ENCODE measurements at regions not wholly inside any gene's neighbourhood (a gene's known extent, or its start where the extent isn't known, plus 50 kb on each side); places are given as distances from the start of the nearest gene placed in this dataset.

DNA sequence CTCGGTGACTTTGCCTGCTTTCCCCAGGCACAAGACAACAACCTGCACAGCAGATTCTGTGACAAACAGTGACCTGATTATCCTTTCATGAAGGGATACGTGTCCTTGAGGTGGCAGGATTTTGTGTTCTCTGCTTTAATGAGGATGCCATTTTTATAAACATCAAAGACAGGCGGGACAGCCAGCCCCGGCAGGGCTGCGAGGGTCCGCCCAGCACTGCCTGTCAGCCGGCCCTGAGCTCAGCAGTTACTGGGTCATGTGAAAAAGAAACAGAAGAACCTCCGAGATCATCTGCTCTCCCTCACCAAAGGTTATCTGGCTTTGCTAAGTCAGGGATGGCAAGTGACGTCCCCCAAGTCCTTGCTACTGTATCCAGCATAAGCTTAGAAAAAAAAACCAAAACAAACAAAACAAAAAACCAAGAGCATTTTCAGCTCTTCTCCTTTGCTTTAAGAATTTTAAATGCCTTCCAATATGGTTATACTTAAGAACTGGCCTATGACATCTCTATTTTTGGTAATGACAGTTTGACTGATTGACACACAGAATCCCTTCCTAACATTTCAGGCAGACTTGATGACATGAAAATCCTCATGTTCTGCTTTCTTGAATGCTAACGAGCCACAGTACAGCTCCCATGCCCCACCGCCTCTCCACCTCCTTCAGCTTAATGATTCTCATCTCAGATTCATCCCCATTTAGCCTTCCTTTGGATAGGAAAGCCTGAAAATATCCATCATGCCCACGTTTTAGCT lies 666.6 kb upstream of the ARGLU1 start:
- intact Hi-C loops (cut with DNase I): no loop called here
- peak in 2 of 42 donors; percentile 20 to 35 for DNase-seq

DNA sequence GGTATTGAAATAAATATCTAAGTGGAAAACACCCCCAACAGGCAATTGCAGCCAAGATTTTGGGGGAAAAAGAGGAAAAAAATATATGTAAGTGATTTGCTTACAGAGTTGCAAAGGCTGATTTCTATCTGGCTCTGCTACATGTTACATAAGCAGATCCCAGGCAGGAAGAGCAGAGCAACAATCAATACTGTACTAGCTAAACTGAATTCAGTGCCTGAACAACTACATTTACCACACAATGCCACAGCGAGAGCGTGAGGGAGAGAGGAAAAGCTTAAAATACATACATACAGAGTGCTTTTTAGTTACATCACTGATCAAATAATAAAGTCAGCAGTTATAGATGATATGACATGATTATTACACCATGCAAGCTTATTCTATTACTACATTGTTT lies 665.6 kb upstream of the ARGLU1 start:
- intact Hi-C loops (cut with DNase I): no loop called here
- no peak for DNase-seq

DNA sequence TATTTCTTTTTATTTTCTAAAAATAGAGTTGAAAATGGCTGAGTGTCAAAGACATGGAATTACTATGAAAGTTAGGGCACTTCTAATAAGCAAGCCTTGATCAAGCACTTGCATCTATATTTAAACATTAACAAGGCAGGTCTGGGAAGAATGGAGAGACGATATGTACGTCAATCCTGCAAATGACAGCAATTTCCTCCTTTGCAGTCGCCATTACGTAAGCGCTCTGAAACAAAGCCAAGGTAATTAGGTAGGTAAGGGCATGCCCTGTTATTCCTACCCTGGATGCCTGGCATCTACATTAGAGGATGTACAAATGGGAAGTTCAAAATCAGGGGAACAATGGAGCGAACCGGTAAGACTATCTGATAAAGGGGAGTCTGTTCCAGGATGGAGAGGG lies 664.0 kb upstream of the ARGLU1 start:
- intact Hi-C loops (cut with DNase I): no loop called here
- no peak for DNase-seq

DNA sequence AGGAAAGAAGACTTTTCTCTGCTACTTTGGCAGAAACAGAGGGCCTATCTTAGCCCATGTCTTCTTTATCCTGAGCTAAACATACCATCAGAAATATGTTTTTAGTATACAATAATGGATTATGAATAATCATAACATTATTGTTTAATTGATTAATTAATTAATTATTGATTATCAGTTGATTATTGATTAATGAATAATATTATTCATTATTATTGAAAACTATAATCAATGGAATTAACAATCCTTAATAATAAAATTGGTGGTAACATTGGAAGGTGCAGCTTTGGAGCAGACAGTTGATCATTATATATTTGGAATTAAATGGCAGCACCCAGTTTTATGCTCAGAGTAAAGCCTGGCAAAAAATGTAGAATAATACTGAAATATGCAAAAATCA lies 655.9 kb upstream of the ARGLU1 start:
- no peak for DNase-seq
- intact Hi-C loops (cut with DNase I): no loop called here

DNA sequence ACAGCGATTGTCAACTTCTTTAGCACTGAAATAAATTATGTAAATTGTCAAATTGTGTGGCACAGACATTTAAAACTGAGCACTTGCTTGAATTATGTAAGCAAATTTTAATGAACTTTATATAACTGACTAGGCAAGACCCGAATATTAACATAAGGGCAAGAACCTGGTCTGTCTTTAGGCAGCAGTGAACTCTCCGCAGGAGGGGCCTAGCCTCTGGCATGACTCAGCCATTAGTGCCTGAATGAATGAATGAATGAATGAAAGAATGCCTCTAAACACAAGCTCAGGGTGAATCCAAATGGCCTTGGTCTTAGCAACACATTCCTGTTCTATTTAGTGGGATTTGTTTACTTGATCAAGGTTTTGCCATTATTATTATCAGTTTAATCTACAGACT lies 654.7 kb upstream of the ARGLU1 start:
- intact Hi-C loops (cut with DNase I): no loop called here
- DNase-seq: no peak

DNA sequence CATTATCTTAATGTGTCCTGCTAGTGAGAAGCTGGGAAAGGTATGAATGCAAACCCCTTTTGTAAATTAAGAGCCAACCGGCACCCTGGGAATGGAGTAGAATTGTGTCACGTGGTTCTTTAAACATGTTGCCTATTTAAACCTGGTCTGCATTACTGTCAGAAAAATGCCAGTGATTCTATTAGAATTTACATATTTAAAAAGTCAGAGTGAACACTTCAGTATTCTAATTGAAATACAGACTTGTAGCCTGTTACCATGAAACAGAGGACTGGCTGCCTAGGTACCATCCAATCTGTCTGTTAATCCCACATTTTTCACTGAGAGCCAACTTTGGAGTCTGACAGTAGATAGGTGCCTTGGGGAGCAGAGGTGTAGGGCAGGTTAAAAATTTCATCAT lies 652.3 kb upstream of the ARGLU1 start:
- no peak for DNase-seq
- intact Hi-C loops (cut with DNase I): no loop called here

DNA sequence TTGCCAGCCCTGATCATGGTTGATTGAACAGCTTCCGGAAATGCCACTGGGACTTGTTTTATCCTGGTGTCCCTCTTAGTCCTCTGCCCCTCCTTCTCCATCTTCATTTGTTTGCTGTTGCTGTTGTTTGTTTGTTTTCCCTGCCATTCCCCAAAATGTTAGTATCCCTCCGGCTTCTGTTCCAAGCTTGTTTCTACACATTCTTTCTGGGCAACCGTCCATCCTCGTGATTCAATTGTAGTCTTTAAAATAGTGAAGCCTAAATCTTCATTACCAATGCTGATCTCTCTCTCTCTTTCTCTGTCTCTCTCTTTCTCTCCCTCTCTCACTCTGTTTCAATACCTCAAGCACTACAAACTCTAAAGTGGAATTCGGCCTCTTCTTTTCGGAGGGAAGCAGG lies 649.3 kb upstream of the ARGLU1 start:
- intact Hi-C loops (cut with DNase I): no loop called here
- DNase-seq: no peak

DNA sequence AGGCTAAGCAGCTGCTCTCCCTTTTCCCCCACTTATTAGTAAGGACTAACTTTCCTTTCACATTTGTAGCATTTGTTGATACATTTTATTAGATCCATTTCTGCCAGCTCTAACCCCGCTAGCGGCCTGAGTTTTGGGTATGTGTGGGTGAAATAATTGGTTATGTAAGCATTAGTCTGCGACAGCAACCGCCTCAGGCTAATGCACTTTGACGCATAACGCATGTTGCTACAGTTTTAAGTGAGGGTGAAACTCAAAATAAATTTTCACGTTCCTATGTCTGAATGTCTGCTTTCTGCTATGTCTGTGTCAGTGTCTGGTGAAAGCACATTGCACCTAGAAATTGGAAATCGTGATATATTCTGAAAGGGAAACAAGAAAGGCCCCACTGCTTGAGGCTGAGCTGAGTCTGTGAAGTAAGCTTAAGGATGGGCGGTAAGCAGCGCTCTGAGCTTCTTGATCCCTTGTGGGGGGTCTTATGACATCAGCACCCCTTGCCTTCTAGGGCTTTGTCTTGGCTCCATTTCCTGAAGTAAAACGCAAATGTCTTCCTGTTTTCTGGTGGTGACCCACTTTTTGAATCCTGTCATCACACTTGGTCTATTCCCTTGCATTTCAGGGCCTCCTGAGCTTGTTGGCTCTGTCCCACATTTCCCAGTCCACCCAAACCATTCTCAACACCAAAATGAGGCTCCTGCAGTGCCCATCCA lies 648.3 kb upstream of the ARGLU1 start:
- DNase-seq: no peak
- intact Hi-C loops (cut with DNase I): no loop called here

DNA sequence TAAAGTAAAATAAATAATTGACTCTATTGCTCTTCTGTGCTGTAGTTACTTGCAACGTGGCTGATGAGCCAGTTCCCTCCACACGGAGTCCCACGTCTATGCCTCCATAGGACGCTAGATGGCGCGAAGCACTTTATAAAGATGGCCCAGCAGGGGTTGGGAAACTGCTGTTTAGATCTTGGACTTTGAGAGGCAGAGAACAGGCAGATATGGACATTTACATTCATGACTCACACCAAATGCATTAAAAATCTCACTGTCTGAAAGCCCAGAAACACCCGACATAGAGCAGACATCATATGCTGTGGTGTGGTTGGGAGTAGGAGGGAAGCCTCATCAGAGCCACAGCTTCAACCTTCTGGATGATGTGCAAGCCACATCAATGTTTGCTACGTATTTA lies 643.1 kb upstream of the ARGLU1 start:
- intact Hi-C loops (cut with DNase I): loop anchor here (5.0 kb wide), 1 partner anchor 651 kb away; no protein-coding TSS in a partner anchor
- DNase-seq: peak; percentile 60 to 93 (median 85)

DNA sequence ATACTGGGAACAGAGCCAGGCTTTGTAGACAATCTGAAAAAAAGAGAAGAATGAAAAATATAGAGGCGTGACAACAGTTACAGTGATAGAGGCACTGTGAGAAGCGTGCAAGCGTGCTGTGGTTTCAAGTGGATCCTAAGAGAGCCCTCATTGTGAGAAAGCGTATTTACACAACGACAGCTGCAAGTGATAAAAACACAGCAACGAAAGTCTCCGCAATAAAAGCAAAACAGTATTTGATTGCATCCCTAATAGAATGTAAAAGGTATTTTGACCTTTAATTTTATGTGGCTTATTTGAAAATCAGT lies 642.7 kb upstream of the ARGLU1 start:
- intact Hi-C loops (cut with DNase I): loop anchor here (5.0 kb wide), 1 partner anchor 652 kb away; no protein-coding TSS in a partner anchor
- DNase-seq: no peak

DNA sequence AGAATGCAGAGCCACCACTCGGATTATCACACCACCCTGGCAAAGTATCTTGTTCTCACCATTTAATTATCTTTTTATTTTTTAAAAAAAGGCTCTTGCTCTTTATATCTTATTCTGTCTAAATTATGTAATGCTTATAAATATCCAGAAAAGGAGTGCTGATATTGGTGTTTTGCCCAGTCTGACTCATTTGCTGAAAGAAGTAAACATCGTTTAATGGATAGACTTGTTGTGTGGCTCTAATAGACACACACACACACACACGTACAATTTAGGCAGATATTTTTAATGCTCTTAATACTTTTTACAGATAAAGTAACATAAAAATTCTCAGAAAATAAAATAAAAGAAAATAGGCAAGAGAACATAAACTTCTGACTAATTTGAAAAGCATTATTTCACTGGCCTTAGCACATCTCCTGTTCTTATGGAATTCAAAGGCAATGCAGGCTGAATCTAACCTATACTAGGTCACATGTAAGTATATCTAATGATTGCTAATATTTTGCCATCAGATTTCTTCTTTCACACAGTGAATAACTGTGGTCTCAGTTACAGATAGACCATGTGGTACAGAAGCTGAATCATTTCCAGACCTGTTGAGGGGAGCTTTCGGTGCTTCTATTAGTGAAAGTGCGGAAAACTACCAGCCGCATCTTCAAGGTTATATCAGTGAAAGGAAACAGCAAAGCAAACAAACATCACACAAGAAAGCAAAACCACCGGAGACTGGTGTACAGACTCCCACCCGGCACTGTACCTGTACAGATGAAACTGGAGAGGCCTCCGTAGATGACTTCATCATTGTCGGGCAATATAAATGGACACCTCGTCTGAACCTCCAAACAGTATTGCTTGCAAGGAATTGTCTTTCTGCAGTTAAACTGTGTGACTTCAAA lies 642.1 kb upstream of the ARGLU1 start:
- intact Hi-C loops (cut with DNase I): loop anchor here (5.0 to 10.0 kb wide), 3 partner anchors 442 to 945 kb away; no protein-coding TSS in a partner anchor
- no peak for DNase-seq

DNA sequence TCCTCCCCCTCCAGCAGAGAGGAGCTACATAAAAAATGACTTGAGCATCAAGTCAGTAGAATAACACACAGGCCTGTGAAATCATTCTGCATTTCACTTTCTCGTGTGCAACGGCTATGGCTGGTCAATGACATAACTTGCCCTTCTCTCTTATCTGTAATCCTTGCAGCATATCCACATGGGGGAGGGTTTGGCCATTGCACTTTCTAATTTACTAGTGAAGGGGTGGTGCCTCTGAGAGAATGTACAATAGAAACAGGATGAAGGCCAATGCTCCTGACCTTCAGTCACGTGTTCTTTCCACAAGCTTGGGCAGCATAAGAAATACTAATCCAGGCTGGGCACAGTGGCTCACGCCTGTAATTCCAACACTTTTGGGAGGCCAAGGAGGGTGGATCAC lies 641.0 kb upstream of the ARGLU1 start:
- no peak for DNase-seq
- intact Hi-C loops (cut with DNase I): loop anchor here (5.0 to 10.0 kb wide), 2 partner anchors 443 to 946 kb away; no protein-coding TSS in a partner anchor

DNA sequence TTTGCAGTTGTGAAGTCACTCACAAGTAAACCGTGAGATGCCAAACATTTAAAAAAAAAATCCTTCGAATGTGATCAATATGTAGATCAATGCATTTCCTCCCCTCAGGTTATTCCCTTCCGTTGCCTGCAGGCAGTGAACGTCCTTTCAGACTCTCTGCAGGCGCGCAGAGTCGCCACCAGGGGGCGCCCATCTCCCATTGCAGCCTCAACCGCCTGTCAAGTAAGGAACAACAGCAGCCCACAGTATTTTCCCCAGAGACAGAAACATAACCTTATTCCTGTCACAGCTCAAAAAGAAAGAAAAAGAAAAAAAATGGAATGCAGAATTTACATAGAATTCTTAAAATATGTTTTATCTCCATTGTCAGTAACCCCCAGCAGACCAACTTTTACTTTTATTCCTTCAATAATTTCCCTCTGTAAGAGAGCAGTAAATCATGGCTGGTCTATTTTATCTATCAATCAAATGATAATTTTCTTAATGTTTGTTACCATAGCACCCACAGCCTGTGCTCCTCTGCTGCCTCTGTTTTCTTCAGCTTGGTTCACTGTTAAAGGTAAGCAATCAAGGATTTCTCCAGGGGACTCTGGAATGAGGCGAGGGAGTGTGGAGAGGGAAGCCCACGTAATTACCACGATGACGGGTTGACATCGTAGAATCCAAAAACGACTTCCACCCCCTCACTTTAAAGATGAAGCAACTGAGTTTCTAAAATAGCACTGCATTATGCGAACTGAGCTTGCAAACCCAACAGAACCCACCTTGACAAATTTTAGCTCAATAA lies 637.6 kb upstream of the ARGLU1 start:
- peak; percentile 50 to 92 (median 81) for DNase-seq
- intact Hi-C loops (cut with DNase I): loop anchor here (5.0 to 10.0 kb wide), 2 partner anchors 447 to 949 kb away; no protein-coding TSS in a partner anchor

DNA sequence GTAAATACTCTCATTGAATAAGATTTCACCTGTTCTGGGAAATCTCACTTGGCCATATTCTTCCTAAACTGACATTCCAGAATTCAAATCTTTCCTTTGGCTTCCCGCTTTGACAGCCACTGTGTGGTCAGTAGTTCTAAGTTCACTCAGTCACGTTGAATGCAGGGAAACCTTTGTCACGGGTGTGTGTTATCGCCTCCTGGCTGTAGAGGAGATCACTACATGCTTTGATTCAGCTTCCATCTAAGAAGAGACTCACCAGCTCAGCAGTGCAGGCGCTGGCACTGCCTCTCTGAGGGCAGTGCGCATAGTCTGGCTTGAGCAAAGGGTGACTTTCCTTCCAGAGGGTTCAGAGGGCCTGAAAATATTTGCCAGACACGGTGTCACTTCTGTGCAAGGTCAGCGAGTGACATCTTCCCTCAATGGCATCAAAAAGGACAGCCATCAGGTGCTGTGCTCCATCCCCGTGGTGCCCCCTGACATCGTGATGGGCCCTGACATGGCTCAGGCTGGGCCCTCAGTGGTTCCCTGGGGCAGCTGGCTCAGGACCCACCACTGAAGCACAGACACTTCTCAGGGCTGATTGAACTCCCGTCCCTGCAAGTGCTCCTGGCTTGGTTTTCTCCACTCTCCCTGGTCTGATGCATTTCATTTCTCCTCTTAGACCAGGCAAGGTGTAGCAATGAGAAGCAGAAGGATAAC lies 635.4 kb upstream of the ARGLU1 start:
- no peak for DNase-seq
- intact Hi-C loops (cut with DNase I): loop anchor here (10.0 kb wide), 1 partner anchor 952 kb away; no protein-coding TSS in a partner anchor

DNA sequence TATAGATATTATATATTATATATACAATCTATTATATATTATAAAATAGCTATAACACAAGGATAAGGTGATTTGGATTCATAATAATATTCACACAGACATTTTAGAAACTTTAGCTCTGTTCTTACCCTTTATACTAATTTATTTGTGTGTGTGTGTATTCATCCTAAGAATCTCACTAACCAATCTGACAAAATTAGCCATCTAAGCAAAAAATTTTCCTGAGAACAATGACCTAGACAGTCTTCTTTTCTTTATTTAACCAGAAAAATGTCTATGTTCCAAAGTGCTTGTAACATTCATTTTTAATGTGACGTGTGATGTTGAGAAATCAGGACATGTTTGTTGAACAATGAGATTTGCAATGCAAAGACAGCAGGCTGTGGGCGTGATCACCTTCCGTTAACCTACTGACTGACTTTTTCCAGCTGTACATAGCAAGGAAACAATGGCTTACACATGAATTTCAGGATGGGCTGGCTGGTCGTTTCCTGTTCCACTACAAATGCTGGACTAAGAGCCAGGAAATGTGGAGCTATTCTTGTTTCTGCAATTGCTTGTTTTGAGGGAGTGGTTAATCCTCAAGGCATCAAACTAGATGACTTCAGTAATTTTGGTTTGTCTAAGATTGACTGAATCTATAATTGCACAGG lies 634.6 kb upstream of the ARGLU1 start:
- intact Hi-C loops (cut with DNase I): loop anchor here (10.0 kb wide), 1 partner anchor 952 kb away; no protein-coding TSS in a partner anchor
- no peak for DNase-seq

DNA sequence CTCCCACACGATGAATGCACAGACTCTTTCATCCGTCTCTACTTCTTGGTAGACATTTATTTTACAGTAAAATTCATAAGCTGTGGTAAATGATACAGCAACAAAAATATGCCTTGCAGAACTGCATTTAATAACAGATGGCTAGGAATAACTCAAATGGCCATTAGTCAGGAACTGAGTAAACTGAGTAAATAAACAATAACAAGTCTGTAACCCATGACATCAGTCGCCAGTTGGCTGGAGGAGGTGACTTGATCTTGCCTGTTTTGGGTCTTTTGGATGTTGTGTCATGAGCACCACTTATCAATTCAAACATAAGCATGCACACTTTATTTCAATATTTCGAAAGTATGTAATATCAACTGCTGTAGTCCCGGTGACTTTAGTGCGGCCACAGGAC lies 632.6 kb upstream of the ARGLU1 start:
- intact Hi-C loops (cut with DNase I): loop anchor here (10.0 kb wide), 1 partner anchor 954 kb away; no protein-coding TSS in a partner anchor
- no peak for DNase-seq

DNA sequence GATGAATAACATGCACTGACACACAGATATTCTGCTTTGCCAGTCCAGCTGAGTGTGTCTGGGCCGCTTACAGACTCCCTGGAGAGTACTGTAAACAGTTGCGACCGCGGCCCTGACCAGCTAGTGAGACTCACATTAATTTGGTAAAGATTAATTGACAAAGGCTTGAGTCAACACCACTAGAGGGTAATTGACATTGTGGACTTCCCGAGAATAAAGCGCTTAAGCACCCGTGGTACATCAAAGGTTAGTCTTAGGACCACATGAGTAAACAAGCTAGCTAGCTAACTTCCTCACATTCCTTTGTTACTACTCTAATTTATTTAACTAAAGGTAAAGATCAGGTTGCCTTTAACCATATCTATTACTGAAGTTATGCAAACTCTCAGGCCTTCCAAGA lies 624.4 kb upstream of the ARGLU1 start:
- no peak for DNase-seq
- intact Hi-C loops (cut with DNase I): no loop called here

DNA sequence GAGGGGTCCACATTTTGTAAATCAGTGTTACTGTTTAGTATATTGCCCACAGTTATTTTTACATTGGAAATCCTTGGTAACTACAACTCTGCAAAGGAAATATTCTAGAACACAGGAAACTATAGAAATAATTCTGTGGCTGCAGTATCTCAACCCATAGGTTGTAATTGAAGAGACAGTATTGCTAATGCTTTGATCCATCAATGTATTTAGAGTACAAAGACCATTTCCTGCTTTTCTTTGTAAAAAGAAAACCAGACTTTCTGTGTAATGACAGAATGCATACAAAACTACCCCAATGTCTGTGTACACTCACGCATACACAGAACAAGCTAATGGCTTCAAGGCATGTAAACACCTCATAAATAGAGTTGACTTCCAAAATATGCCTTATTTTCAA lies 622.1 kb upstream of the ARGLU1 start:
- no peak for DNase-seq
- intact Hi-C loops (cut with DNase I): no loop called here
